ENCODE measurements at regions not wholly inside any gene's neighbourhood (a gene's known extent, or its start where the extent isn't known, plus 50 kb on each side); places are given as distances from the start of the nearest gene placed in this dataset.

DNA sequence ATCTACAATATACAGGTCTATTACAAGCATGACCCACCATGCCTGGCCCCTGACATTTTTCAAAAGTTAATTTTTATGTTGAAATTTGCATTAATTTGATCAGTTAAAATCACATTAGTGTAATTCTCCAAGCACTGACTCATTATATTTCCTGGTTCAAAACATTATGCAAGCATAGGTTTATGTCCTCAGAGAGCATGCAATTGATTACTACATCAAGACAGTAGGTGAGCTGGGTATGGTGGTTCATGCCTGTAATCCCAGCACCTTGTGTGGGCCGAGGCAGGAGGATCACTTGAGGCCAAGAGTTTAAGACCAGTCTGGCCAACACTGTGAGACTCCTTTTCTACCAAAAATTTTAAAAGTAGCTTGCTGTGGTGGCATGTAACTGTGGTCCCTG, 248.8 kb upstream of the KLHL1 start:
- TF ChIP-seq, protein P1, sequence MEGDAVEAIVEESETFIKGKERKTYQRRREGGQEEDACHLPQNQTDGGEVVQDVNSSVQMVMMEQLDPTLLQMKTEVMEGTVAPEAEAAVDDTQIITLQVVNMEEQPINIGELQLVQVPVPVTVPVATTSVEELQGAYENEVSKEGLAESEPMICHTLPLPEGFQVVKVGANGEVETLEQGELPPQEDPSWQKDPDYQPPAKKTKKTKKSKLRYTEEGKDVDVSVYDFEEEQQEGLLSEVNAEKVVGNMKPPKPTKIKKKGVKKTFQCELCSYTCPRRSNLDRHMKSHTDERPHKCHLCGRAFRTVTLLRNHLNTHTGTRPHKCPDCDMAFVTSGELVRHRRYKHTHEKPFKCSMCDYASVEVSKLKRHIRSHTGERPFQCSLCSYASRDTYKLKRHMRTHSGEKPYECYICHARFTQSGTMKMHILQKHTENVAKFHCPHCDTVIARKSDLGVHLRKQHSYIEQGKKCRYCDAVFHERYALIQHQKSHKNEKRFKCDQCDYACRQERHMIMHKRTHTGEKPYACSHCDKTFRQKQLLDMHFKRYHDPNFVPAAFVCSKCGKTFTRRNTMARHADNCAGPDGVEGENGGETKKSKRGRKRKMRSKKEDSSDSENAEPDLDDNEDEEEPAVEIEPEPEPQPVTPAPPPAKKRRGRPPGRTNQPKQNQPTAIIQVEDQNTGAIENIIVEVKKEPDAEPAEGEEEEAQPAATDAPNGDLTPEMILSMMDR (IDR thresholded peaks at IDR 0.05), result no peak
- TF ChIP-seq POLR2A (IDR thresholded peaks at IDR 0.05), result no peak

Data from ovary (tissue), 3 donors.